Hematopoietic multipotent progenitor cell treated with erythropoietin and hydrocortisone succinate and interleukin-3 and kit ligand, for 6 days (in vitro differentiated cells): ENCODE measurements at regions not wholly inside any gene's neighbourhood (a gene's known extent, or its start where the extent isn't known, plus 50 kb on each side); places are given as distances from the start of the nearest gene placed in this dataset.
"Not testable (repeated sequence)": the region's sequence is repeated elsewhere in the genome, so short reads cannot be mapped to it uniquely, and the experiment has no call there.

Experiments
- DNase-seq: peaks from one replicate; pipeline ENCODE4 v3.0.0-alpha.2; 2015

- DNase-seq = peak; percentile 15
Measured at GRCh38 chr9:7336356-7337065, 463.1 kb downstream of the DMAC1 start.

DNA sequence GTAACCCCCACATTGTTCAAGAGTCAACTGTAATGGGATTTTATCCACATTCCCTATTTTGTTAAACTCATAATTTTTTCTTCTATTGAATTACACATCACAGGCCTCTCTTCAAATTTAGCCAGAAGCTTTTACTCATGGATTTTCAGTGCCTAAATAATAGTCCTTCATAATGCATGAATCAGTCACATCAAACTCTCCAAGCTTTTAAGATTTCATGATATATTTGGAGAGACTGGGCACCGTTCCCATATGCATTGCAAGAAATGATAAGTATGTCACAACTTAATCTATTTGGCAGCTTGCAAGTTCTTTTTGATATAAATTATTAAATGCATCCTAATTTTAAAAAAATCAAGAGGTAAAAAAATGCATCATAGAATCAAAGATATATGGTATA, 465.9 kb downstream of the DMAC1 start:
- peak; percentile 41 for DNase-seq

GRCh38 chr9:7332780-7333179, 466.8 kb downstream of the DMAC1 start:
- no peak for DNase-seq

DNA sequence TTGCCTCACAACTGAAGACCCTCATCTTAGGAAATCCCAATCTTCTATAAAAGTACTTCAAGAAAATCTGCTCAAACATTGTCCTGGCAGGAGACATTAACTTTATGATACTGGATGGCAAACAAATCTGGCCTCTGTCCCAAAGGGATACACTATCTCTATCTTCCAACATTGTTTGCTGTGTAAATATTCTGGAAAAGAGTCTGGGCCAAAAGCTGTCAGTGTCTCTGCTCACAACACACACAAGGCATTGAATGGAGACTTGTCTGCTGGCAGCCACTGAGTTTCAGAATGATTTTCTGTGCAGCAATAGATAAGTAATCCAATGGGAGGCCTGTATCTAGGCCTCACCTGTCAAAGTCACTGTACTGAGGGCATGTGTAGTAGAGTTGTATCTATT, 471.1 kb downstream of the DMAC1 start:
- DNase-seq = no peak

DNA sequence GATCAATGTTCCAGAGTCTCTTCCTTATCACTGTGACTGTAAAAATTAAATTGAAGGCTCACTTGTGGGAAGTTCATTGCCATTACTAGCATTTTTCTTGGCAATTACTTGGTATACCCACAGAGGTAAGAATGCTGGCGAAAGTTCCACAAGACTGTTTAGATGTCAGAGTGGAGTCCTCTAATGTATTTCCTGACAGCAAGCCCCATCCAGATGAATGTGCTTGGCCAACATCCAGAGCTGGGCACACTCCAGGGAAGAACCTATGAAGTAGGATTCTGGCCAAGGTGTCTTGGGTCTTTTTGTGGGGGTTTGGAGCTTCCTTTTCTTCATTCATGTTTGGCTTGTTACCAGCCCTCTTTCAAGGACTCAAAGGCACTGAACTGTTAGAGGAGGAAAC, 473.6 kb downstream of the DMAC1 start:
- DNase-seq = no peak

- DNase-seq = no peak
Measured at GRCh38 chr9:7324152-7324598, 475.4 kb downstream of the DMAC1 start.

DNA sequence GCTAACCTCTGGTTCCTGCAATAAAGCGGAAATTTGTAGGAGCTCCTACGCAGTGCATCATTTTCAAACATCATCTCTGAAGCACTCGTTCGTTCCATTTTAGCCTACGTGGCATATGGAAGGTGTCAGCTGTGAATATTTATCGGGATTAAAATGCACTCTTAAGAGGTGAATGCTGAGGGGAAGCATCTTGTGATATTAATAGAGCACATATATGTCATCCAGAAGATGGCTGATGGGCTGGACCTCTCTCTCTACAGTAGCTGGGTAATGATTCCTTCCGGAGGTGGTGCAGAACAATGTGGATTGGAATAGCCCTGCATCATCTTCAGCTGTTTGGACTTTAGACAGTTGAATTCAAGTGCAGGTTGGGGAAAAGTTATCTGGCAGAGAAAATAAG, 478.7 kb downstream of the DMAC1 start:
- no peak for DNase-seq

DNA sequence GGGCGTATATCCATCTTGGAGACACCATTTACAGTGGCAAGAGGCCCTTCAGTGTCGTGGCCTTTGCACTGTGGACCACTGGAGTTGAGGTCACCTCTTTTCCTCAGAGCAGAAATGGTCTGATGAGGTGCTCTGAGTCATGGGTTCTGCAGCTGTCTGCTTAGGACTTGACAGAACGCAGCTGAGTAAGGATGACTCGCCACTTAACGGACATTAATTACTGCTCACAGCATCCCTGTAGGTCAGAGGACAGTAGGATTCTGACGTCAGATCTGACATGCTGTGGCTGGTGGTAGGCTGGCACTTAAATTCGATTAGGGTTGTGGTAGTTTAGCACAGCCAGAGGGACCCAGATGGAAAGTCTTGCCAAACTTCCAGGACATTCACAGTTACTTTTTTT, 479.4 kb downstream of the DMAC1 start:
- no peak for DNase-seq

DNA sequence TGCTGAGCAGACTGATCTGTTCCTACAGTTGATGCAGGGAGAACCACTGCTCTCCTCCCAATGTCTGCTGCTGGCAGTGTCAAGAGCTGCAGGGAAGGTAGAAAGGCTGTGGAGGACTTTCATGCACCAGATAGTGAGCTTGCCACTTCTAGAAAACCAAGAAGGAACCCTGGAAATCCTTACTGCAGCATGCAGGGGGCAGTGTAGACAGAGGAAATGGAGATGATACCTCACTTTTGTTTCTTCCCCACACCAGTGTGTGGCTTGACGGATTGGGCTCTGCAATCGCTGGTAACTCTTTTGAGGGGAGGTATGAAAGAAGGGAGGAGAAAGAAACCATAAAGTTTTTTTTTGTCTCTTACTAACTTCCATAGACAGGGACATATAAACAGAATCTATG, 480.7 kb downstream of the DMAC1 start:
- DNase-seq = no peak

DNA sequence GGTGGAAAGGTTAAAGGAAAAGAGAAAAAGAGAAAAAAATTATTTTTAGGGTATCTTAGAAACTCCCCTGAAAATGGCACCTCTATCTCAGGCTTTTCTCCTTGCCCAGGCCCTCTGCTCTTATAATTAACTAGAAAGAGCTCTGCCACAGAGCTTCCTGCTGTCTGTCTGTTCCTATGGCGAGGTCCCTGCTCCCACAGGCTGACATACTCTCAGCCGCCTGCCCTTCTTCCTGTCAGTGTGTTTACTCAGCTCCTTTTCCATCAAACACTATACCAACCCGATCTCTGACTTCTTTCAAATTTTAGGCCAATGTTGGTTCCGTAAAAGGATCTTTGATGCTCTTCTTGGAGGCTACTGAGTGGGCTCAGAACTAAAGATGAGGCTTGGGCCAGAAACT, 482.6 kb downstream of the DMAC1 start:
- no peak for DNase-seq

DNA sequence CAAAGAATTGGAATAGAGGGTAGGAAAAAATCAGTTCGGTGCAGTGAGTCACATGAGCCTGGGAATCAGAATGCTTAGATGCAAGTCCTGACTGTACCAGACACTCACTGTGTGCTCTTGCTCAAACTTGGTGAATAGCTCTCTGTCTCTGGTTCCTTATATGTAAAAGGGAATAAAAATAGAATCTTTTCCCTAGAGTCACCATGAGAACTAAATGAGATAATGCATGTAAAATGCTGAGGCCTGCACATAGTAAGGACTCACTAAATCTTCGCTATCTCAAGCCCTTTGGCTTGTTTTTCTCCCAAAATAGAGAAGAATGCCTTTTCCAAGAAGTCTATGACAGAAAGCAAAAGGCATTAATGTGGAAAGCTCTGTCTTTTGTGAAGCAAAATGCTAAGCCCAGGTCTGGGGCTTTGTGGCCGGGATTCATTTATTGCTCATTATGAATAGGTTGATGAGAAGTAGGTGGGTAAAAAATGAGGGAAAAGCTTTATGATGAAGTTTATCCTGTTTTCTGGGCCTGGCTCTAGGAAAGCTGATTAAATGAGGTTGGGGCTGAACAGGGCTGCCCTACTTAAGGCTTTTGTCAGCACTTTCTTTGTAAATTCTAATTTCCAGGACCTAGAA, 483.3 kb downstream of the DMAC1 start:
- no peak for DNase-seq

DNA sequence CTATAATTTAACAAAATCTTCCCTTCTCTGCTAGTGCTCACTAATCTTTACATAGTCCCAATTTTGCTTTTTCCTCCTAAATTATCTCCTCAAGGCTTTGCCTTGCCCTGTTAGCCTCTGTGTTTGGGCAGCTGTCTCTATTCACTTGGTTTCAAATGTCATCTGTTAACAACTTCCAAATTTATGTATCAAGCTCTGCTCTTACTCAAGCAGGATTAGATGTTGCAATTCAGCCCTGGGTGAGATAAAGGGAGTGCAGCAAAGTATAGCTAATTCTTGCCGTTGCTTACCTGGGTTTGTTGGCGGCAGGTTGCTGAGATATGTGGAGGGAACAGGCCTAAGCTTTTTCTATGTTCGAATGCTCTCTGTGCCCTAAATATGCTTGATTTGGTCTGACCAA, 483.8 kb downstream of the DMAC1 start:
- no peak for DNase-seq

DNA sequence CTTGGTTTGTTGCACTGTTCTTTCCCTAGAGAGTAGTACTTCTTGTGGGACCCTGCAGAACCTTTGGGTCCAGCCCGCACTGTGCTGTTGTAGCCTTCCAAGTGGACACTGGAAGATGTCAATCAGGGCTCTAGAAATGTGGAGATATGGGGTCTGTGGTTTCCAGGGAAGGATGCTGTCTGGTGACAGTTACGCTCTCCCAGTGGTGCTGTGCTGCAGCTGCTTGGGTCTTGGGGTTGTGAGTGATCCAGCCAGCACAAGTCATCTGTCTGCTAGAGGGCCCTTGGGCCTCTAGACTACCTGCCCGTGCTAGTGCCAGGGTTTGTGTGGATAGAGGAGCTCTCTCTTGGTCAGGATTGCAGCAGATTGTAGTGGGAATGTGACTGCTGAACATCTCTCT, 484.5 kb downstream of the DMAC1 start:
- no peak for DNase-seq

DNA sequence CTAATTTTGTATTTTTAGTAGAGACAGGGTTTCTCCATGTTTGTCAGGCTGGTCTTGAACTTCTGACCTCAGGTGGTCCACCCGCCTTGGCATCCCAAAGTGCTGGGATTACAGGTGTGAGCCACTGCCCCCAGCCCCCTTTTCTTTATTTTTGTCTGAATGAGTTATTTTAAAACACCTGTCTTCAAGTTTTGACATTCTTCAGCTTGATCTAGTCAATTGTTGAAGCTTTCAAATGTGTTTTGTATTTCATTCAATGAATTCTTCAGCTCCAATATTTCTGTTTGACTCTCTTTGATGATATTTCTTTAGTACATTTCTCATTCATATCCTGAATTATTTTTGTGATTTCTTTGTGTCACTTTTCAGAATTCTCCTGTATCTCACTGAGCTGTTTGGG, 486.2 kb downstream of the DMAC1 start:
- no peak for DNase-seq

- not testable (repeated sequence) for DNase-seq
Measured at GRCh38 chr9:7309051-7309450, 490.5 kb downstream of the DMAC1 start.

- DNase-seq = no peak
Measured at GRCh38 chr9:7305677-7306076, 493.9 kb downstream of the DMAC1 start.

DNA sequence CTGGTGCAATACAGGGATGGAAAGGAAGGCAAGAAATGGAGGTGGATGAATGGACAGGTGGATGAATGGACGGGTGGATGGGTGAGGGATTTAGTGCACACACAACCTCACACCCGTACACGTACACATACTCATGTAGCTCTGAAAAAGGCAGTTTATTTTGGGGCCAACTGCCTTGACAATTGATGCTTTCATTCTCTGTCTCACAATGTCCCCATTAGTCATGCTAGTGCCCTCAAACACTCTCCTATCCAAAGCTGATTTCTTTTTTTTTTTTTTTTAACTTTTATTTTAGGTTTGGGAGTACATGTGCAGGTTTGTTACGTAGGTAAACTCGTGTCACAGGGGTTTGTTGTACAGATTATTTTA, 495.0 kb downstream of the DMAC1 start:
- no peak for DNase-seq

DNA sequence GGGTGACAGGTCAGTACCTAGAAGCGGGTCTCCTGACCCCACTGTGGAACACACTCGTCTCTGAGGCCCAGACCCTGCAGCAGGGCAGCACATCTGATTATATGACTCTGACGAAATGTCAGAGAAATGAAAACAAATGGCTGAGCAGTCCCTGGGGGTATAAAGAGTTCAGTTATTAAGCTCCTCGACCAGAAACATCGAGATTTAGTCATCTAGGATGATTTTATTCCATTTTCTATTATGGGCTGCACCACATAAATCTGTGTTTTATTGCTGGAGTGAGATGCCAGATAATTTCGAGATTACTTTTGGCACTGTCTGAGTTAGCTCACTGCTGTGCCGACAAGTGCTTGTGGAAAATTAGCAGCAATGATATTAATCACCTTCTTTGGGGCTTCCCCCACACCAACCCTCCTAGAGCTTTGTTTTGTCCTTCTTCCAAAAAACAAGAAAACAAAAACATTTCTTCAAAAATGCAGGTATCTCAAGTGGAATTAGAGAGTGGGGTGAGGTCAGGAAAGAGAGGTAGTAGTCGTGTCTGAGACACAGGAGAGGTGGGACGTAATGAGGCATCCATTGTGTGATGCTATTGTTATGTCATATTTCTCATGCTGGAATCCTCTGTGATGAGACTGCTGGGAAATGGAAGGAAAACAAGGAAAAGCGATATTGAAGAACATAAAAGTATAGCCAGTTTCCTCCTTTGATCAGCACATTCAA, 495.5 kb downstream of the DMAC1 start:
- no peak for DNase-seq

DNA sequence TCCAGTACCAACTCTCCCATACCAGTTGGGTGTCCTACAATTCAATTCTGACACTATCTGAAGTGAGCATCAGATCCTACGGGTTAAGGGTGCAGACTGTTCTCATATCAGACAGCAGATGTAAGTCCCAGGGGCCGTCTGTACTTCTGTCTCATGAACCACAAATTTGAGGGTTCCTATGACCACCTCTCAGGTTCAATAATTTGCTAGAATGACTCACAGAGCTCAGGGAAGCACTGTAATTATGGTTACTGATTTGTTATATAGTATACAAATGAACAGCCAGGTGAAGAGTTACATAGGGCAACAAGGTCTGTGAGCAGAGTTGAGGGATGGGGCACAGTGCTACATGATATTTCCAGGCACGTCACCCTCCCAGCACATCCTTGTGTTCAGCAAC, 499.1 kb downstream of the DMAC1 start:
- DNase-seq = no peak

GRCh38 chr9:7298123-7298522, 501.5 kb downstream of the DMAC1 start:
- peak; percentile 33 for DNase-seq

DNA sequence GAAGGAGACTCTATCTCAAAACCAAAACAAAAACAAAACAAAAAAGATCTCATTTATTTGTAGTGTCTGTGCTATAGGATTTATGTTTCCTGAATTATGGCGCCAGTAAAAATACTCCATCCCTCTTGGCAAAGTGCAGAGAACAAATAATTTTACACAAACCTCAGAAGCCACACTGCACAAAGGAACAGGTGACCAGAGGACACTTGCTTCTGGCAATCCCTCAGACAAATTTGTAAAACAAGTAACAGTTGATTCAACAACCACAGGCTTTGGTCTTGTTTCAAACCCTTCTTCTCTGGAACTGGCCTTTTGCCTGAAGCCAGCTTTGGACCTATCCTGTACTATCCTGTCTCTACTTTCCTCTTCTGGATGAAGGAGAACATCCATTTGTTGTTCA, 502.1 kb downstream of the DMAC1 start:
- DNase-seq = no peak

DNA sequence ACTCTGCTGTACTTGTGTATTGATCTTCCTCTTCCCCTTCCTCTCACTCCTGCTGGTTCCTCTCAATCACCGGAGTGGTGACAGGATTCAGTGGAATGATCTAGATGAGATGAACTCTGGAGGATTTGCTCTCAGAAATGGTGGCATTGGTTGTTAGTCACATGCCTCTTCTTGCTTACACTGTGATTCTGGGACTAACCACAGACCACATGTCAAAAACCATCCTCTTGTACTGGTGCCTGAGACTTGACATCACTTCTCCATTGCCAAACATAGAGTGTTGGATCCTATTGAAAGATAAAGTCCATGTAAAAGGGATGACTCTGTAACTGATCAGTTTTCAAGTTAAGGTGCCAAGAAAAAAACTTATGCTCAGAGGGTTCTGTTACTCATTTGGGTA, 506.5 kb downstream of the DMAC1 start:
- no peak for DNase-seq

DNA sequence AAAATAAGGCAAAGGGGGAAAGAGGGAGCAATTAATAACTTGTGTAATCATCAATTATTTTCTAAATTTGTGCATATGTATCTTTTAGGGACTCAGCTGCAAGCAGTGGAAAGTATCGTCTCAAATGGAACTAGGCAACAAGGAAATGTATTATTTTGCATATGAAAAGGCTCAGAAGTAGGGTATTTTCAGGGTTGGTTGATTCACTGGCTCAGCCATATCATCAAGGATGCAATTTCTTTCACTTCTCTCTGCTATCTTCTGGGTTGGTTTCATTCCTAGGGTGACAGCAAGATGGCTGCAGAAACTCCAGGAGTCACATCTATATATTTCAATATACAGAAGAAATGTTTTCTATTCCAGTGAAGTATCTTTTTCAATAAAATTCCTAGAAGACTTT, 509.8 kb downstream of the DMAC1 start:
- DNase-seq = no peak

GRCh38 chr9:7287986-7288385, 511.6 kb downstream of the DMAC1 start:
- DNase-seq = no peak
